GM19467 (cell line): ENCODE measurements at regions not wholly inside any gene's neighbourhood (a gene's known extent, or its start where the extent isn't known, plus 50 kb on each side); places are given as distances from the start of the nearest gene placed in this dataset.
"Not testable (repeated sequence)": the region's sequence is repeated elsewhere in the genome, so short reads cannot be mapped to it uniquely, and the experiment has no call there.

ENCODE experiments used
- ATAC-seq: cut with Tn5 transposase; IDR thresholded peaks from one replicate; pipeline ENCODE4 v1.9.1; 2021; ENCODE audit warnings: mild to moderate bottlenecking, moderate library complexity; ENCODE audit not compliant: unreplicated experiment

DNA sequence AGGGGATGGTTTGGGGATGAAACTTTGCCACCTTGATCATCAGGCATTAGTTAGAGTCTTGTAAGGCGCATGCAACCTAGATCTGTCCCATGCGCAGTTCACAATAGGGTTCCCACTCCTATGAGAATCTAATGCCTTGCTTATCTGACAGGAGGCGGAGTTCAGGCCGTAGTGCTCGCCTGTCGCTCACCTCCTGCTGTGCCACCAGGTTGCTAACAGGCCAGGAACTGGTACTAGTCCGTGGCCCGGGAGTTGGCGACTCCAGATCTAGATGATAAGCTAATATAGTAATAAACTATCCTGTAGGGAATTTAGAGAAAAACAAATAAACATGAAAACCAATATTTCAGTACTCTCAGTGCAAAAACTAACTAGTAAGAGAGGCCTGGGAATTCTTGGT lies 155.4 kb upstream of the ANO5 start:
- ATAC-seq: no peak

DNA sequence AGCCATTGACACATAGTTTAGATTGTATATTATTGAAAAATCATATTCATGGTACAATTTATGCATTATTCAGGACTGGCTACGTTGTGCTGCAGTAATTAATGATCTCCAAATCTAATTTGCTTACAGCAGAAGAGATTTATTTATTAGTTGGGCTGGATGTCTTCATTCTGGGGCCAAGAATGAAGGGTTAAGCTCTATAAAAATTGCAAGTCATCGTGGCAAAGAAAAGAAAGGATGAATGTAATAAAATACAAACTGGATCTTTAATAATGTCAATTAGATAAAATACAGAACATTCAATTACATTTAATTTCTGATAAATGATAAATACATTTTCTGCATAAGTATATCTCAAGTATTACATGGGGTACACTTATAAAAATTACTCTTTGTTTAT lies 151.8 kb upstream of the ANO5 start:
- ATAC-seq: no peak

DNA sequence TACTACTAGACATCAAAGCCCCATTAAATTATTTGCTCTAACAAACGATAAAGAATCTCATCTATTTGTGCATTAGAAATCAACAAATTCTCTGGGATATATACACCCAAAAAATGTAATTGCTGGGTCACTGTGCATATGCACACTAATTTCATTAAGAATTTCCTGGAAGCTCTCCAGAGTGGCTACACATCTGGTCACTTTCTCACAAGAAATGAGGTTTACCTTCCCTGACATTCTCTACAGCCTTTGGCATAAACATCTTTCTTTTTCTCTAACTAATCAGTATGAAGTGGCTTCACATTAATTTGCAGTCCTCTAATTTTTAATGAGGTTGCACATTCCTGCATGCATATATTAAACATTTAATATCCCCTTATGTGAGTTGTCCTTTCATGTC lies 150.8 kb upstream of the ANO5 start:
- no peak for ATAC-seq

DNA sequence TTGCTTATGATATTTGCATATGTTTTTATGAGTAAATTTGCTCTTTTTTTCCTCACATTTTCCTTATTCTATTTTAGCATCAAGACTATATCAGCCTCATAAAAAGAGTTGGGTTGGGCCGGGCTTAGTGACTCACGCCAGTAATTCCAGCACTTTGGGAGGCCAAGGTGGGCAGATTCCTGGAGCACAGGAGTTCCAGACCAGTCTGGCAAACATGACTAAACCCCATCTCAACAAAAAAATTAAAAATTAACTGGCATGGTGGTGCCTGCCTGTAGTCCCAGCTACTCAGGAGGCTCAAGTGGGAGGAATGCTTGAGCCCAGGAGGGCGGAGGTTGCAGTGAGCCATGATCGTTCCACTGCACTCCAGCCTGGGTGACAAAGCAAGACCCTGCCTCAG lies 148.8 kb upstream of the ANO5 start:
- ATAC-seq: no peak

DNA sequence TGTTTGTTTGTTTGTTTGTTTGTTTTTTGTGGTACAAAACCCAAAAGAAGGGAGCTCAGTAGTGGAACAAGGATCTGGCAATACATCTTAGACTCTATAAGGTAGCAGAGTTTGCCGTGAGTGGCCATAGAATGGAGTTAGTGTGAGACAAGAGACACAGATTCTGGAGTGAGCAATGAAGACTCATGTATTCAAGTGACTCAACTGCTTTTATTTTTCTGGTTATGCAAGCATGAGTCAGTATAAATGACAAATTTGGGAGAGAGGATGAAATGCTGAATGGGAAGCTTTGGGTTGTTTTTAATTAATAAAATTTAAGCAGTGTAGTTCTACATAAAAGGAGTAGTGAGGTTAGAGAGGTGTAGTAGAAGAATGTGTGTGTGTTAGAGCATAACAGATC lies 143.6 kb upstream of the ANO5 start:
- no peak for ATAC-seq

DNA sequence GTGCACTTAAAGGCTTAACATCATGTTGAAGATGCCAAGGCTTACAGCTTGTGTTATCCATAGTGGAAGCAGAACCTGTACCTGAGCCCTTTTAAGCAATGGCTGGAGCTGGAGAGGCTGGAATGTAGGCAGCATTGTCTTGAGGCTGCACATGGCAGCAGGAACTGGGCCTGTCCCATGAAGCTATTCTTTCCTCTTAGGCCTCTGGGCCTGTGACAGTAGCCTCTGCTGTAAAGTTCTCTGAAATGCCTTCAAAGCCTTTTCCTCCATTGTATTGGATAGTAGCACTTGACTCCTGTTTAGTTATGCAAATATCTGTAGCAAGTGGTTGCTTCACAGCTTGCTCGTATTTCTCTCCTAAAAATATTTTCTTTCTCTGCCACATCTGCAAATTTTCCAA lies 127.4 kb upstream of the ANO5 start:
- no peak for ATAC-seq

DNA sequence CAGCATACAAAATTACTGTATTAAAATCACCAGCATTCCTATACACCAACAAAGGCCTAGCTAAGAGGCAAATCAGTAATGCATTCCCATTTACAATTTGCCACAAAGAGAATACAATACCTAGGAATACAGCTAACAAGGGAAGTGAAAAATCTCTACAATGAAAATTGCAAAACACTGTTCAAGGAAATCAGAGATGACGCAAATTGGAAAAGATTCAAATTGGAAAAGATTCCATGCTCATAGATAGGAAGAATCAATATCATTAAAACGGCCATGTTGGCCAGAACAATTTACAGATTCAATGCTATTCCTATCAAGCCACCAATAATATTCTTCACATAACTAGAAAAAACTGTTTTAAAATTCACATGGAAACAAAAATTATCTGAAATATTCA lies 123.0 kb upstream of the ANO5 start:
- ATAC-seq: no peak

DNA sequence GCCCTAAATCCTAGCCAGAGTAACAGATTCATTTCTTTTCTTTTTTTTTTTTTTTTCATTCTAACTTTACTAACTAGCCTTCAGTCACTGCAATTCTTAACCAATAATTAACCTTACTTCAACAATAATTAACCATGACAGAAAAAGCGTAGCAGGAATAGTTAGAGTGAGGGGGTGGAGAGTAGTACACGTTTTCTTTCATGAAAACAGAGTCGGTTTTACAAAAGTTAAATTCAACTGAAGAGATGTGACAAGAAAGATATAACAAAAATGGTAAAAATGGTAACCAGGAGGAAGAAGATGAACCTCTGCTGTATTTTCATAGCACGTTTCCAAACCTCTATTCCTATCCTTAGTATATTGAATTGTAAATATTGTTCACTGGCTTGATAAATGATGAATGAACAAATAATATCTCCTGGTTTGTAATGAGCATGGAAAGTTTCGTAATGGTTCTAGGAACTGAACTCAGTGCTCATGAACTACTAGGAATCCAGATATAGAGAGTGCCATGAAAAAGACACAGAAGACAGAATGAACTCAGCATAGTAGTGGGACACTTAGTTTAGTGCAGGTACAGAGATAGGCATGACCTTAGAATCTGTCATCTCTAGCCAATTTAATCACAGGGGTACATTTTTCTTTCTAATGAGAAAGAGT lies 116.5 kb upstream of the ANO5 start:
- no peak for ATAC-seq

DNA sequence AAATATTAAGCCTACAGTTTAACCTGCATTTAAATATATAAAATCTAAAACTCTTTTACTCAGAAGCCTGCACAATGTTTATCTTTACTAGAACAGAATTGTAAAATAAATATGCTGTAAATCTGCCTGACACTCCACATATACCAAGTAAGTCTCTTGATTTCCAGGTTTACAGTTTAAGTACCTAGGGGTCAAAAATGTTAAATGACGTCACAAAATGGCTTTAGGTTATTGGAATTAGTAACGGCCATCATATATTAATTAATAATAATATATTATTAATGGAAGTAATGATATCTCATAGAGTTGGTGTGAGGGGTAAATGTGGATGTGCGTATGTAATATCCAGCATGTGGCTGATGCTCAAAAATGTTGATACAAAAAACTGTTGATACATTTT lies 114.8 kb upstream of the ANO5 start:
- ATAC-seq: no peak

DNA sequence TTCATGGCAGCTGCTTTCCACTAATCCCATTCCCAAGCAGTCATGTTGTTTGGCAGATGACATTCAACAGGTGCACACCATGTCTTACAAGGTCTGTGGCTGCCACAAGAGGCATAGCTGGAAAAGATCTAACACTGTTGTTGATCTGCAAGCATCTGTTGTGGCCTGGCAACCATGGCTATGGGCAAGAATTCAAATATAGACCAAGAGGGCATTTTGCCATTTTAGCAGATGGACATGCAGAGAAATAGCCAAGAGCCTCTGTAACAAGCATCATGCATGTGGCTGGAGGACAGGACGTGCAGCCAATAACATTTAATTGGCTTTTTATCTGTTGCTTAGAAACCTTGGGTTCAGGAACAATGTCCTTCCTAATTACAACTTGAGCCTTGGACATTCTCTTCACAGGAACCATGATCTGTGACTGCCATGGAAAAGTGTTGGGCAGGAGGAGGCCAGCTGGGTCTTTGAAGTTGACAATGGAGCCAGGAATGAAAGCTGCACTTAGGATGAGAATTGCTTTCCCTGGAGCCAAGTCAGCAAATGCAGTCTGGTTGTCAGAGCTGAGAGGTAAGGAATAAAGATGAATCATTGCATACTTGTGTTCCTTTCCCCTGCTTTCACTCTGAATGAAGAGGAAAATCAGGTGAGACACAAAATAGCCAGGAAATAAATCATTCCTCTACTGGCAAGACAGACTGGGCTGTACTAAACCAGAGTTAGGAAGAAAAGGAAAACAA lies 113.6 kb upstream of the ANO5 start:
- ATAC-seq: no peak

DNA sequence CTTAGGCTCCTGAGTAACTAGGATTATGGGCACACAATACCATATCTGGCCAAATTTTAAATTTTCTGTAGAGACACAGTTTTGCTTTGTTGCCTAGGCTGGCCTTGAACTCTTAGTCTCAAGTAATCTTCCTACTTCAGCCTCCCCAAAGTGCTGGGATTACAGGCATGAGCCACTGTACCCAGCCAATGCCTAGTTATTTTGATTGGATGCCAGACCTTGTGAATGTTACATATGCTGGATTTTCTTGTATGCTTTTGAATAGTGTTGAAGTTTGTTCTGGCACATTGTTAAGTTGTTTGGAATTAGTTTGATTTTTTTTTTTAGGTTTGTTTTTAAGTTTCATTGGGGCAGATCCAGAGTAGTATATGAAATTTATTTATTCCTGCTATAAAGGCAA lies 110.7 kb upstream of the ANO5 start:
- ATAC-seq: no peak

DNA sequence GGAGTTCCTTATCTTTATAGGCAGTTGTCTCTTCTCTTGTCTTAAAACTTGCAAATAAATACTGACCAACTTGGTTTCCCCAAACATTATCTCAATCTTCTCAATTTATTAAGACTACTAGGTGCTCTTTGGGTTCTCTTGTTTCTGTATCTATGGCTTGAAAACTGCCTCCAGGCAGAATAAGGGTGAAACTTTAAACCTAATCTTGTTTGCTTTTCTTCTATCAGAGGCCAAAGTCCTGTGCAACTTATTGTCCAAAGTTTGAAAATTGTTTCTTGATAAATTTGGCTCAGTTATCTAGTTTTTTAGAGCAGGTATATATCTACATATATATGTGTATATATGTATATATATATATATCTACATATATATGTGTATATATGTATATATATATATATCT lies 110.1 kb upstream of the ANO5 start:
- no peak for ATAC-seq

DNA sequence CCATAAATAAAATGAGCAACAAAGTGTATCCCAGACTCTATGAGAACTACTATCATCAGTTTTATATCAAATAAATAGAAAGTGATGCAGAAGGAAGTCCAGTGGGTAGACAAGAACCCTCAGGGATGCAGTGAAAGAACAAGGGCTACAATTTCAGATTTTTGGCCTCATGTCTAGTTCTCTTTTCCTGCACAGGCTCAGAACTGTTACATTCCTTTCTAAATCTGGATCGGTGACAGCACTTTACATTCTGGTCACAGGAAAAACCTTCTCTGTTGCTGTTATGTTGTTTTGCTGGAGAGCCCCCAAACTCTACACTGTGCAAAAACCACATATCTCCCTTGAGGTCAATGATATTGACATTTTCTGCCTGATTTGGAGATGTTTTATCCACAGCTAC lies 108.8 kb upstream of the ANO5 start:
- ATAC-seq: no peak

DNA sequence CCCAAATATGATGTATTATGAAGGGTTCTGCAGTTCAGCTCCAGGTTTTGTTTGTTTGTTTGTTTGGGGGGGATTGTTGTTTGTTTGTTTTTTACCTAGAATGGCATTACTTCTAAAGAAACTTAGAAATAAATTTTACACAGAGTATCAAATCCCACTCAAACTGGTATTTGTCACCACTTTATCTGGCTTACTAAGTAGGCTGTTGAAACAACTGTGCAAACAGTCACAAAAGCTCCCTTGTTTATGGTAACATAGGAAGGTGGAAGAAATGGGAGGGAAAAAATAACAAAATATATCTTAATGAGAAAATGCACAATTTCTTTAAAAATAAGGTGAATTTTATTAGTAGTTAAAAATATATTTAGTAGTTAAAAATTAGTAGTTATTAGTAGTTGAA lies 108.3 kb upstream of the ANO5 start:
- ATAC-seq: no peak

DNA sequence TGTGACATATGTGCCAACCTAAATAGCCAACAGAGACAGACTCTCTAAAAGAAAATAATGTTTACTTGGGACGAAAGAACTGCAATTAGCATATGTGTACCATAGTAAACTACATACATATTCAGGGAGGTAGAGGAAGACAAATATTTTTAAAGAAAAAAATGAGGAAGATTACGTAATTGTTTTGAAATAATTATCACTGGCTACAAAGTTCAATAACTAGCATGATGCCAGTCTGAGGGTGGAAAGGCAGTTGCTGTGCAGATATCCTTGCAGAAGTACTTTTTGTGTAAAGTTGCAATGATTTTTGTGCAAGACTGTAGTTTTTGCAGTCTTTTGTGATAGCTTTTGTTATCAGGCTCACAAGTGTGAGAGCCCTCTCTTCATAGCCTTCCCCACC lies 103.3 kb upstream of the ANO5 start:
- no peak for ATAC-seq

DNA sequence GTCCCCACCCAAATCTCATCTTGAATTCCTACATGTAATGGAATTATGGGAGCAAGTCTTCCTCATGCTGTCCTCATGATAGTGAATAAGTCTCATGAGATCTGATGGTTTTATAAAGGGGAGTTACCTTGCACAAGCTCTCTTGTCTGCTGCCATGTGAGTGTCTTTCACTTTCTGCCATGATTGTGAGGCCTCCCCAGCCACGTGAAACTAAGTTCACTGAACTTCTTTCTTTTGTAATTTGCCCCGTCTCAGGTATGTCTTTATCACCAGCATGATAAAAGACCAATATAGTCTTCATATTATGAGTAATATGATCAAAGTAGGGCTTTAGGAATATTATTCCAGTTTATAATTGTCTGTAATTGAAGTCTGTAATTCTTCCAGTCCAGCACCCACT lies 86.3 kb upstream of the ANO5 start:
- ATAC-seq: no peak

DNA sequence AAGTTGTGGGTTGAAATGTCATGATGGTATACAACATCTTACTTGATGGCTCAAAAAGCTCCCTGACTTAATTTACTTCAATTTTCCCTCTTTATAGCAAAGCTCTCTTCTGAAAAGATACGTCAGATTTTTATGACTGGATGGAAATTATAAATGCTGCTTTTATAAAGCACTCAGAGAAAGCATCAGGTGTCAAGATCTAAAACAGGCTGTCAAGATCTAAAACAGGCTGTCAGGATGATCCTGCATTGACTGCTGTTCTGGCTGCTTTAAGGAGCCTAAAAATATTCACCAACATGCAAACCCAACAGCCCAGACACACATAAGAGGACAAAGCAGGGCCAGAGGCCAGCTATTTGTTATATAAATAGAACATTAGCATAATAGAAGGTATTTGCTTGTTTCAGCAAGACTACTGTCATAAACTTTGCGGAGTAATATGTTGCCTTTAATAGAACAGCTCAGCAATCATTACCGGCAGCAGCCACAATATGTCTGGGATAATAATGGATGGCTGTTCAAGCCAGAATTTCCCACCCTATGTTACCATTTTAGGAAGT lies 77.3 kb upstream of the ANO5 start:
- ATAC-seq: no peak

DNA sequence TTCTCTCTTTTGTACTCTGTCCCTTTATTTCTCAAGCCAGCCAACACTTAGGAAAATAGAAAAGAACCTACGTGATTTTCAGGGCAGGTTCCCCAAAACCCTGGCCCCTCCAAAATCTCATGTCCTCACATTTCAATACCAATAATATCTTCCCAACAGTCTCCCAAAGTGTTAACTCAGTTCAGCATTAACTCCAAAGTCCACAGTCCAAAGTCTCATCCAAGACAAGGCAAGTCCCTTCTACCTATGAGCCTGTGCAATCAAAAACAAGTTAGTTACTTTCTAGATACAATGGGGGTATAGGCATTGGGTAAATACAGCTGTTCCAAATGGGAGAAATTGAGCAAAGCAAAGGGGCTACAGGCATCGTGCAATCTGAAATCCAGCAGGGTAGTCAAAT lies 64.9 kb upstream of the ANO5 start:
- not testable (repeated sequence) for ATAC-seq

DNA sequence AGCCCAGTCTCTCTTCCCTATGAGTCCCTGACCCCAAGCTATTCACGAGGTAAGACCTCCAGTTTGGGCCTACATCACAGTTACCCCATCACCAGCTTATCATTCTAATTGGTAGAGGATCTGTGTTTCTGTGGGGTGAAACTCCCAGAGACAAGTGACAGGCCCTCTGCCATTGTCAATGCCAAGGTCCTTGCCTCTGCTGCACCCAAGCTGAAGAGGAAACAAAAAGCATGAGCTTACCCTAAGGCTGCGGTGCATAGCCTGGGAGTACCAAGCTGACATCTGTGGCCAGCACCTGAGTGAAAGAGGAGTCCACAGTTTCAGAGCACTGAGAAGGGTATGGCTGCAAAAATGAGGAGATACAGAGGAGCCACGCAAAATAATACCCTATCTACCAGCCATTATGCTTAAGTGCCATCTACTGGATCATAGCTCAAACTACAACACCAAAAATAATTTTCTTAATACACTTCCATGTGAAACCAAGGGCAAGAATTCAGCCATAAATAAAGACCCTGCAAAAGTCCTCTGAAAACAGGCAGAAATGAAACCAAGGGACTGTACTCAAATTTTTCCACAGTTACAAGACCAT lies 62.3 kb upstream of the ANO5 start:
- ATAC-seq: no peak

DNA sequence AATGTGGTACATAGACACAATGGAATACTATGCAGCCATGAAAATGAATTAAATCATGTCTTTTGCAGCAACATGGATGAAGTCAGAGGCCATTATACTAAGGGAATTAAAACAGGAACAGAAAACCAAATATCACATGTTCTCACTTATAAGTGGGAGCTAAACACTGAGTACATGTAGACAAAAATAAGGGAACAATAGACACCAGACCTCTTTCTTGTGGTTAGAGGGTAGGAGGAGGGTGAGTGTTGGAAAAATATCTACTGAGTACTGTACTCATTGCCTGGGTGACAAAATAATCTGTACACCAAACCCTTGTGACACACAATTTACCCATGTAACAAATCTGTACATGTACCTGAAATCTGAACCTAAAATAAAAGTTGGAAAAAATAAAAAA lies 59.1 kb upstream of the ANO5 start:
- no peak for ATAC-seq

DNA sequence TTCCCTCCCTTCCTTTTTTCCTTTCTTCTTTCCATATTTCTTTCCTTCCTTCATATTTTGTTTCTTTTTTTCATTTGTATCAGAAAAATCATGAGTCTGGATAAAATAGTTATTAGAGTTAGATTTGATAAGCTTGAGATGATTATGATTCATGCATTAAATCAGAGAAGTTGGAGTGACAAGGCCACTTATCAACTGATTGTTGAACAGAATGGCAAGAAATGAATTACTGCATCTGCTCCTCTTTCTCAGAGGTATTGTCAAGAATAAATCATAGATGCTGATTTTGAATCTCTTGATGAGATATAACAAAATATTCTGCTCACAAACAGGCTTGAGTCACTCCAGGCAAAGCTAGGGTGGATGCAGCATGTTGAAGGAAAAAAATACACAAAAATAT lies 54.6 kb upstream of the ANO5 start:
- no peak for ATAC-seq
